ENCODE measurements at regions not wholly inside any gene's neighbourhood (a gene's known extent, or its start where the extent isn't known, plus 50 kb on each side); places are given as distances from the start of the nearest gene placed in this dataset.

DNA sequence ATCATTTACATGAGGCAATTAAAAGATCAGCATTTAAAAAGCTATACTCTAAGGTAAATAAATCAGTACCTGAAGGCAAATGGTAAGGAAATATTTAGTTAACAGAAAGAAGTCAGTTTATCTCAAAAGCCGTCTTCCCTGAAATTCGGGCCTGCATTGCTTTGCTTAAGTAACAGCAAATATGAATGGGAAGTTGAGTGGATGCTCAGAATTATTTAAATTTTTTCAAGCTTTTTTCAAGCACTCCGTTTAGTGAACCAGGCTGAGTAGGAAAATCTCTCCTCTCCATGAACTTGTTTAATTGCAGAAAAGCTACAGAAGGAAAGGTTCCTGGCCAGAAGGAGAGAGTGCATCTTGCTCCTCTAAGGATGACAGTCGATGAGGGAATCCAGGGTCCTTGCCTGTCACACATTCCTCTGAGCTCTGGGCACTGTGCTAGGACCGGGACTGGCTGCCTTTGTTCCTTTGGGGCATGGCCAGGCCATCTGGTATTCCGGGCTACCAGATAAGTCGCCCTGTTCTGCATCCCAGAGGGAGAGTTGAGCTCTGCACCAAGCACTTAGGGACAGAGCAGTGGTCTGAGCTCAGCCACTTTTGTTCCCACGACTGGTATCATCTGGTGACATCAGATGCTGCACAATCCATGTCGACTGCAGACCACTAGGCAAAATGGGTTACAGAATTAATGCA lies 77.6 kb downstream of the RIN2 start:
- peaks cover 0 to 7% (median 0%) of the 10 kb centered on the region in 9 donors for H3K36me3 ChIP-seq
- intact Hi-C loops (cut with DNase I): no loop called here
- H3K4me3 ChIP-seq: no peak overlapping the region
- H3K27ac ChIP-seq: peak overlapping the region in 3 of 12 donors; percentile 5 to 18 (median 16)
- ATAC-seq: peak; percentile 96 to 98 (median 97)
- H3K9me3 ChIP-seq: no peaks in the 10 kb centered on the region
- H3K27me3 ChIP-seq: no peaks in the 10 kb centered on the region
- peaks cover 0 to 26% (median 8%) of the 10 kb centered on the region in 12 donors for H3K4me1 ChIP-seq
- peak; percentile 68 to 86 (median 69) for DNase-seq
- TF ChIP-seq, protein P1, sequence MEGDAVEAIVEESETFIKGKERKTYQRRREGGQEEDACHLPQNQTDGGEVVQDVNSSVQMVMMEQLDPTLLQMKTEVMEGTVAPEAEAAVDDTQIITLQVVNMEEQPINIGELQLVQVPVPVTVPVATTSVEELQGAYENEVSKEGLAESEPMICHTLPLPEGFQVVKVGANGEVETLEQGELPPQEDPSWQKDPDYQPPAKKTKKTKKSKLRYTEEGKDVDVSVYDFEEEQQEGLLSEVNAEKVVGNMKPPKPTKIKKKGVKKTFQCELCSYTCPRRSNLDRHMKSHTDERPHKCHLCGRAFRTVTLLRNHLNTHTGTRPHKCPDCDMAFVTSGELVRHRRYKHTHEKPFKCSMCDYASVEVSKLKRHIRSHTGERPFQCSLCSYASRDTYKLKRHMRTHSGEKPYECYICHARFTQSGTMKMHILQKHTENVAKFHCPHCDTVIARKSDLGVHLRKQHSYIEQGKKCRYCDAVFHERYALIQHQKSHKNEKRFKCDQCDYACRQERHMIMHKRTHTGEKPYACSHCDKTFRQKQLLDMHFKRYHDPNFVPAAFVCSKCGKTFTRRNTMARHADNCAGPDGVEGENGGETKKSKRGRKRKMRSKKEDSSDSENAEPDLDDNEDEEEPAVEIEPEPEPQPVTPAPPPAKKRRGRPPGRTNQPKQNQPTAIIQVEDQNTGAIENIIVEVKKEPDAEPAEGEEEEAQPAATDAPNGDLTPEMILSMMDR (IDR thresholded peaks at IDR 0.05): peak in 1 of 12 donors; percentile 12
- no peak for TF ChIP-seq POLR2A (IDR thresholded peaks at IDR 0.05)
- WGBS, 4 donors: 35 to 49% (median 37%) methylated on average over 9 of the region's 9 CpGs

DNA sequence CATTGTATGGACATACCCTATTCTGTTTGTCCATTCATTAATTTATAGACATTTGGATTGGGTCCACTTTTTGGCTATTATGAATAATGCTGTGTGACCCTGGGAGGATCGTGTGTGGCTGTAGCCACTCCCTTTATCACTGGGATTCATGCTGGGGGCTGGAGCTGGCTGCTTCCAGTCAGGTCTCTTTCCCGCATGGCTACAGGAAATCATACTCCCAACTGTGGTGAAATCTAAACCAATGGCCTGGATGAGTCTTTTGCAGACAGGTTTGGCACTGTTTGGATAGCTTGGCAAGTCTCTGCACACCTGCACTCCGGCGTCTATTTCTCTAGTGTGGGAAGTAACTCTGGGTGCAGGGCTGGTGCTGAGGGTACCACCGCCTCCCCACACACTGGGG lies 80.4 kb downstream of the RIN2 start:
- no peak for ATAC-seq
- no peak for DNase-seq
- Histone ChIP-seq H3K27me3 (no peaks in the 10 kb centered on the region), H3K4me1 (peaks cover 0 to 26% (median 8%) of the 10 kb centered on the region in 12 donors), H3K4me3 (no peak overlapping the region), H3K36me3 (peaks cover 0 to 16% (median 0%) of the 10 kb centered on the region in 9 donors), H3K27ac (no peak overlapping the region), H3K9me3 (peaks cover 0 to 13% (median 0%) of the 10 kb centered on the region in 12 donors)
- WGBS, 4 donors: 73 to 91% (median 82%) methylated on average over 3 to 5 of the region's 5 CpGs
- intact Hi-C loops (cut with DNase I): no loop called here
- no peak for TF ChIP-seq POLR2A (IDR thresholded peaks at IDR 0.05)
- TF ChIP-seq, protein P1 (IDR thresholded peaks at IDR 0.05): no peak

- Histone ChIP-seq H3K4me3 (no peak overlapping the region), H3K36me3 (peaks cover 0 to 16% (median 0%) of the 10 kb centered on the region in 9 donors), H3K9me3 (peaks cover 0 to 13% (median 0%) of the 10 kb centered on the region in 12 donors), H3K27ac (no peak overlapping the region), H3K4me1 (peaks cover 0 to 28% (median 8%) of the 10 kb centered on the region in 12 donors), H3K27me3 (no peaks in the 10 kb centered on the region)
- DNase-seq (no peak), ATAC-seq (no peak)
- TF ChIP-seq, protein P1 (IDR thresholded peaks at IDR 0.05): no peak
- TF ChIP-seq POLR2A (IDR thresholded peaks at IDR 0.05): no peak
- 92 to 97% (median 97%) methylated on average over 9 of the region's 9 CpGs for WGBS, 4 donors
- intact Hi-C loops (cut with DNase I): no loop called here
These were observed 81.0 kb downstream of the RIN2 start for GRCh38 chr20:19839053-19839452.

- peaks cover 0 to 14% (median 0%) of the 10 kb centered on the region in 12 donors for H3K9me3 ChIP-seq
- no peak for ATAC-seq
- intact Hi-C loops (cut with DNase I): no loop called here
- H3K27ac ChIP-seq: no peak overlapping the region
- peaks cover 0 to 16% (median 0%) of the 10 kb centered on the region in 9 donors for H3K36me3 ChIP-seq
- no peak overlapping the region for H3K4me3 ChIP-seq
- DNase-seq: no peak
- TF ChIP-seq POLR2A (IDR thresholded peaks at IDR 0.05): no peak
- TF ChIP-seq, protein P1 (IDR thresholded peaks at IDR 0.05): no peak
- peaks cover 0 to 19% (median 7%) of the 10 kb centered on the region in 12 donors for H3K4me1 ChIP-seq
- WGBS, 4 donors: 87 to 96% (median 90%) methylated on average over 7 of the region's 7 CpGs
- H3K27me3 ChIP-seq: no peaks in the 10 kb centered on the region
These were observed 82.2 kb downstream of the RIN2 start for GRCh38 chr20:19840111-19840710.

All from heart left ventricle (tissue), 16 donors.